Subcutaneous abdominal adipose tissue (tissue), 5 donors: ENCODE measurements at regions not wholly inside any gene's neighbourhood (a gene's known extent, or its start where the extent isn't known, plus 50 kb on each side); places are given as distances from the start of the nearest gene placed in this dataset.
A peak's percentile ranks its signal among the peaks of the same experiment; 100 is the strongest.
"Not testable (repeated sequence)": the region's sequence is repeated elsewhere in the genome, so short reads cannot be mapped to it uniquely, and the experiment has no call there.

Experiments
- H3K27ac ChIP-seq: one replicate; pipeline ENCODE4 v1.7.0; 2013; ENCODE audit warnings: low read depth, mild to moderate bottlenecking, inconsistent platforms, low read length, moderate library complexity
- H3K27me3 ChIP-seq, 5 donors: one replicate each; pipeline ENCODE4 v1.7.0; 2013; ENCODE audit warnings: low read length in 5 of 5, inconsistent platforms in 1 of 5; ENCODE audit not compliant: control insufficient read depth in 5 of 5, insufficient read depth in 4 of 5
- H3K36me3 ChIP-seq, 5 donors: one replicate each; pipeline ENCODE4 v1.7.0; 2013; ENCODE audit warnings: low read length in 5 of 5; ENCODE audit not compliant: control insufficient read depth in 5 of 5, insufficient read depth in 5 of 5
- H3K4me1 ChIP-seq, 5 donors: one replicate each; pipeline ENCODE4 v1.7.0; 2013; ENCODE audit warnings: low read length in 5 of 5, mild to moderate bottlenecking in 3 of 5, moderate library complexity in 1 of 5; ENCODE audit not compliant: control insufficient read depth in 5 of 5, insufficient read depth in 5 of 5
- H3K4me3 ChIP-seq, 5 donors: one replicate each; pipeline ENCODE4 v1.7.0; 2013; ENCODE audit warnings: low read length in 5 of 5, low read depth in 1 of 5
- H3K9ac ChIP-seq, 5 donors: one replicate each; pipeline ENCODE4 v1.7.0; 2013; ENCODE audit warnings: low read length in 5 of 5, mild to moderate bottlenecking in 4 of 5, moderate library complexity in 3 of 5
- H3K9me3 ChIP-seq, 5 donors: one replicate each; pipeline ENCODE4 v1.7.0; 2013; ENCODE audit warnings: low read length in 5 of 5; ENCODE audit not compliant: control insufficient read depth in 5 of 5
- donor health status: healthy.
- donor health status: healthy.
- donor health status: healthy.
- donor health status: healthy.
- donor health status: healthy.

DNA sequence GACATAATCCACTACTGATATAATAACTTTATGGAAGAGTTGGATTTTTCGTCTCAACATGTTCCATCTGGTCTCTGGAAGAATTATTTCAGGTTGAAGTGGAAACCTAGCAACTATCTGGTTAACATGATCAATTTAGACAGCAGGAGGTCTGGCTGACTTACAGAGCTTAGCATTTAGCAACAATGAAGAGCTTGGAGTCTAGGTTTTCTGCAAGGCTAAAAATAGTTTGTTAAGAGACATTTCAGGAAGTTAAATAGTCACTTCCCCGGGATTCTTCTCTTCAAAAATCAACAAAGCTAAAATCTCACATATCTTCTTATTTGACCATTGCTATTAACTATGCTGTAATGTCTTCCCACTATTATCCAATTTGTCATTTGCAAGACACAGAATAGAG lies 418.6 kb upstream of the DIPK2B start:
- no peak overlapping the region for H3K4me3 ChIP-seq
- H3K36me3 ChIP-seq = no peaks in the 10 kb centered on the region
- H3K27ac ChIP-seq = no peak overlapping the region
- no peaks in the 10 kb centered on the region for H3K27me3 ChIP-seq
- peaks cover 0 to 7% (median 3%) of the 10 kb centered on the region in 5 donors for H3K9me3 ChIP-seq
- H3K4me1 ChIP-seq = no peaks in the 10 kb centered on the region
- no peak overlapping the region for H3K9ac ChIP-seq

DNA sequence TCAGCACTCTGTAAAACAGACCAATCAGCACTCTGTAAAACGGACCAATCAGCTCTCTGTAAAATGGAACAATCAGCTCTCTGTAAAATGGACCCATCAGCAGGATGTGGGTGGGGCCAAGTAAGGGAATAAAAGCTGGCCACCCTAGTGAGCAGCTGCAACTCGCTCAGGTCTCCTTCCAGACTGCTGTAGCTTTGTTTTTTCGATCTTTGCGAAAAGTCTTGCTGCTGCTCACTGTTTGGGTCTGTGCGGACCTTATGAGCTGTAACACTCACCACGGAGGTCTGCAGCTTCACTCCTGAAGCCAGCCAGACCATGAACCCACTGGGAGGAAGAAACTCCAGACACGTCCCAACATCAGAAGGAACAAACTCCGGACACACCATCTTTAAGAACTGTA lies 414.9 kb upstream of the DIPK2B start:
- H3K4me1 ChIP-seq, H3K27me3 ChIP-seq, H3K27ac ChIP-seq, H3K9ac ChIP-seq, H3K4me3 ChIP-seq, H3K36me3 ChIP-seq: not testable (repeated sequence)
- H3K9me3 ChIP-seq = peaks cover 0 to 27% (median 17%) of the 10 kb centered on the region in 5 donors

DNA sequence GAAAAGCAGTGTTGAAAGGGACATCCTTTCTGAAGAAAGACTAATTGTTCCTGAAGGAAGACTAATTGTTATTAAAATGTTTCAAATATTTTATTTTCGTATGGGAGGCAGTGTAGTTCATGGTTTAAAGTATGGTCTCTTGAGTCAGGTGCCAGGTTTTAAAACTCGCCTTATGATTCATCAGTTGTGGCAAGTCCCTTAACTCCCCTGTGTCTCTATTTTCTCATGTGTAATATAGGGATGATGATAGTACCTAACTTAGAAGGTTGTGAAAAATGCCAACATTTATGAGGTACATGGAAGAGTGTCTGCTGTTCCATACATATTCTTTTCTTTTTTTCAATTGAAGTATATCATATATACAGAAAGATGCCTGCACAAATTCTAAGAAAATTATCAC lies 414.2 kb upstream of the DIPK2B start:
- Histone ChIP-seq H3K4me3 (no peak overlapping the region), H3K27ac (no peak overlapping the region), H3K4me1 (no peaks in the 10 kb centered on the region), H3K36me3 (no peaks in the 10 kb centered on the region), H3K9me3 (peaks cover 0 to 35% (median 21%) of the 10 kb centered on the region in 5 donors), H3K9ac (no peak overlapping the region), H3K27me3 (peaks cover 0 to 8% (median 2%) of the 10 kb centered on the region in 5 donors)

DNA sequence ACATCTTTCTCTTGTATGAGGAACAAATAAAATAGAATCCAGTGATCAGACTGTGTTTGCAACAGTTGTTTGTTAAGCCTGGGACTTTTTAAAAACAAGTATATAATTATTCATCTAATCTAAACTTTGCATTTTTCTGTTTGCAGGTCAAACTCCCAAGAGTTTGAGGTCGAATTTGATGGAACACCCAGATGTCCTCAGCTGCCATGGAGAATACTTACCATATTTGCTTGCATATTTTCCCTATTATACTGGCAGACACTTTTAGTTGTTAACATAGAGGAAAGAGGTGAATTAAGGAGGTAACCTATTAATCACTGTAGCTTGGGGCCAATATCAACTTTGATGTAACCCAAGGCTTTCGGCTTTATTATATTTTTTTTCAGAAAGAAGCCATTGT lies 401.5 kb upstream of the DIPK2B start:
- H3K4me3 ChIP-seq = no peak overlapping the region
- H3K9me3 ChIP-seq = peaks cover 0 to 12% (median 7%) of the 10 kb centered on the region in 5 donors
- no peaks in the 10 kb centered on the region for H3K4me1 ChIP-seq
- H3K9ac ChIP-seq = no peak overlapping the region
- H3K27me3 ChIP-seq = peaks cover 0 to 10% (median 2%) of the 10 kb centered on the region in 5 donors
- H3K27ac ChIP-seq = no peak overlapping the region
- H3K36me3 ChIP-seq = no peaks in the 10 kb centered on the region

DNA sequence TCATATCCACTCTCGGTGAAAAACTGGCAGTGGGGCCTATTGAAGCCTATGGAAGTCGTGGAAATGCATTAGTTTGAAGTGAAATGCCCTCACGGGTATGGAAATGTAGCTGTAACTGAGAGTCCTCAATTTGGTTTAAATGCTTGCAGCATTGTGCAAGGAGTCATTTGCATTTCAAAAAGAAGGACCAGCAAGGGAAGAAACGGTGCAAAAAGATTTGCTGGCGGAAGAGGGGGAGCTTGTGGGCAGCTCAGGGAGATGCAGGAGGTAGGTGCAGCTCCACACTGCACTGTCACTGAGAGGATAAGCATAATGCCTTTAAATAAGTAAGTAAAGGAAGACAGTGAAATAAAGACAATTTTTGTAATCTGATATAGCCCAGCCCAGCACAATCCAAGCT lies 400.4 kb upstream of the DIPK2B start:
- H3K27me3 ChIP-seq = peaks cover 0 to 12% (median 2%) of the 10 kb centered on the region in 5 donors
- no peak overlapping the region for H3K9ac ChIP-seq
- H3K4me3 ChIP-seq = no peak overlapping the region
- no peak overlapping the region for H3K27ac ChIP-seq
- H3K9me3 ChIP-seq = peaks cover 0 to 6% (median 4%) of the 10 kb centered on the region in 5 donors
- no peaks in the 10 kb centered on the region for H3K4me1 ChIP-seq
- no peaks in the 10 kb centered on the region for H3K36me3 ChIP-seq

DNA sequence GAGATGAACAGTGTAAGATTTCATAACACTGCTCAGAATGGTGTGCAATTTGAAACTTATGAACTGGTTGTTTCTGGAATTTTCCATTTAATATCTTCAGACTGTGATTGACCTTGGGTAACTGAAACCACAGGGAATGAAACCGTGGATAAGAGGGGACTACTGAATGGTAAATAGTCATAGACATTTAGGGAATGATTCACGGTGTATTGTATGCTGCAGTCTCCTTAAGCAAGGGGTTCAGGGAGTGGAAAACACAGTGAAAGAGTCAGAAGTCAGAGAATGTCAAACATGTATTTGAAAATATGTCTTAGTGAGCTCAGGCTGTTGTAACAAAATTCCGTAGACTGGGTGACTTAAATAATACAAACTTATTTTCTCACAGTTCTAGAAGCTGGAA lies 398.2 kb upstream of the DIPK2B start:
- no peak overlapping the region for H3K9ac ChIP-seq
- H3K36me3 ChIP-seq = no peaks in the 10 kb centered on the region
- H3K4me1 ChIP-seq = no peaks in the 10 kb centered on the region
- H3K27me3 ChIP-seq = peaks cover 0 to 15% (median 5%) of the 10 kb centered on the region in 5 donors
- H3K9me3 ChIP-seq = no peaks in the 10 kb centered on the region
- no peak overlapping the region for H3K4me3 ChIP-seq
- H3K27ac ChIP-seq = no peak overlapping the region

DNA sequence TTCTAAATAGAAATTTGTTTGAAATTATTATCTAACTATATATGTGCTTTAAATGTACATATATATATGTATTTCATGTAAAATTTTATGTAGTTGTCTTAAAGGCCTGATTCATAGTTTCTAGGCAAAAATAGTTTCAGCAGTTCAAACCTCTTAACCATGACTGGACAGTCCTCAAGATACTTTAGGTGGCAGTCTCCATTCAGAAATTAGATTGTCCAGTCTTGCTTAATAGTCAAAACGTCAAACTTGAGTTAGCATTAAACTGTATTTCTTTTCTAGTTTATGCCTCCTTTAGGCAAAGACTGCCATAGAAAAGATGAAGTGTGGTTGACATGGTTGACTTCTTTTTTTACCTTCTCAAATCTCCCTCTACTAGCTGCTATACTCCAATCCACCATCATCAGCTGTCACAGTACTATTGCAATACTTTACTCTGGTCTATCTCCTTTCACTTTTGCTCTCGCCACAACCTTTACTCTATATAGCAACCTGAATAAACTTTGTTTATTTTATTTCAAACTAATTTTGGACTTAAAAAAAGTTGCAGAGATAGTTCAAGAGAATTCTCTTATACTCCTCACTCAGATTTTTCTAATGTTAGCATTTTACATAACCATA lies 395.6 kb upstream of the DIPK2B start:
- no peak overlapping the region for H3K27ac ChIP-seq
- H3K4me3 ChIP-seq = peak overlapping the region in 1 of 5 donors; percentile 5
- H3K27me3 ChIP-seq = peaks cover 0 to 12% (median 7%) of the 10 kb centered on the region in 5 donors
- no peaks in the 10 kb centered on the region for H3K4me1 ChIP-seq
- no peaks in the 10 kb centered on the region for H3K36me3 ChIP-seq
- H3K9me3 ChIP-seq = peaks cover 0 to 4% (median 0%) of the 10 kb centered on the region in 5 donors
- no peak overlapping the region for H3K9ac ChIP-seq

DNA sequence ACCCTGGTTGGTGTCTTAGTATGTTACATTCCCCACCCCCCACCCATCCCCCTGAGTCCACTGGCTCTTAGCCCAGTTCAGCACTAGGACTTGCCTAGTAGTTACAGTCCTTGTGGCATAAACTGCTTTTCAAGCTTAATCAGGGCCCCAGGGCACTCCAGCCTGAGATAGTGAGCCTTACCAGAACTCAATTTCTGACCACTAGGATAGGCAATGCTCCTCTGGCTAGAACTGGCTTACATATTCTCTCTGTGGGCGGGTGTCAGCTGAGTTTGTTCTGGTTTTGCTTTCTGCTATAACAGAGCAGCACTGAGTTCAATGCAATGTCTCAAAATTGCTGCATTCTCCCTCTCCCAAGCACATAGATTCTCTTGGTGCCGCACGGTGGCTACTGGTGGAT lies 391.4 kb upstream of the DIPK2B start:
- Histone ChIP-seq H3K36me3 (no peaks in the 10 kb centered on the region), H3K9me3 (peaks cover 0 to 14% (median 4%) of the 10 kb centered on the region in 5 donors), H3K27ac (no peak overlapping the region), H3K27me3 (peaks cover 0 to 7% (median 0%) of the 10 kb centered on the region in 5 donors), H3K9ac (no peak overlapping the region), H3K4me3 (no peak overlapping the region), H3K4me1 (no peaks in the 10 kb centered on the region)

DNA sequence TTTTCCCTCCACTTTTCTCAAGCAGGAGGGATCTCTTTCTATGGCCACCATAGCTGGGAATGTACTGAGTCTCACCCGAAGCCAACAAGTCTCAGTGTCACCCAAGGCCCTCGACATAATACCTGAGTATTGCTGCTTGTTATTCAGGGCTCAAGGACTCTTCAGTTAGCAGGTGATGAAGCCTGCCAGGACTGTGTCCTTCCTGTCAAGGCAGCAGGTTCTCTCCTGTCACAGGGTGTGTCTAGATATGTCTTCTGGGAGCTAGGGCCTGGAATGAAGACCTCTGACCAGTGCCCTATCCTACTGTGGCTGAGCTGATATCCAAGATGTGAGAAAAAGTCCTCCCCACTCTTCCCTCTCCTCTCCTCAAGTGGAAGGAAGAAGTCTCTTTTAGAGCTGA lies 391.0 kb upstream of the DIPK2B start:
- Histone ChIP-seq H3K27me3 (peaks cover 0 to 7% (median 0%) of the 10 kb centered on the region in 5 donors), H3K9me3 (peaks cover 0 to 14% (median 4%) of the 10 kb centered on the region in 5 donors), H3K36me3 (no peaks in the 10 kb centered on the region), H3K4me3 (no peak overlapping the region), H3K27ac (no peak overlapping the region), H3K4me1 (no peaks in the 10 kb centered on the region), H3K9ac (no peak overlapping the region)

DNA sequence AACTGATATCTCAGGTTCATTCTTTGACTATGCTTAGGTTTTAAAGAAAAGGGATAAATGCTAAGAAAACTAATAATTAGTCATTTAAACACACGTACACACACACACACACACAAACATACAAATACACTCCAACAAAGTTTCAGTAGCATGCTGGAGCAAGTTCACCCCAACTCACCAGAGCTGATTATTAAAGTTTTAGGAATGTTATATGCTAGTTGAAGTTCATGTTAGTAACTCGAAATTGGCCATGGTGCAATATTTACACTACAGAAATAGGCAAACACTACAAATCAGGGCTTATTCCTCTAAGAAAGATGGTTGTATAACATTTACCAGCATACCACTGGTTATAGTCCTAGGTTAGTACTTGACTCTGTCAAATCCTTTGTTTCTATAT lies 384.0 kb upstream of the DIPK2B start:
- Histone ChIP-seq H3K27ac (no peak overlapping the region), H3K9ac (no peak overlapping the region), H3K36me3 (no peaks in the 10 kb centered on the region), H3K27me3 (peaks cover 0 to 9% (median 0%) of the 10 kb centered on the region in 5 donors), H3K4me3 (no peak overlapping the region), H3K4me1 (no peaks in the 10 kb centered on the region), H3K9me3 (peaks cover 2 to 28% (median 17%) of the 10 kb centered on the region in 5 donors)
